Glomerular visceral epithelial cell (primary cell): ENCODE measurements at regions not wholly inside any gene's neighbourhood (a gene's known extent, or its start where the extent isn't known, plus 50 kb on each side); places are given as distances from the start of the nearest gene placed in this dataset.

Experiments
- DNase-seq: peaks from one replicate; pipeline ENCODE4 v3.0.0-alpha.2; 2016; ENCODE audit errors: extremely low spot score

DNA sequence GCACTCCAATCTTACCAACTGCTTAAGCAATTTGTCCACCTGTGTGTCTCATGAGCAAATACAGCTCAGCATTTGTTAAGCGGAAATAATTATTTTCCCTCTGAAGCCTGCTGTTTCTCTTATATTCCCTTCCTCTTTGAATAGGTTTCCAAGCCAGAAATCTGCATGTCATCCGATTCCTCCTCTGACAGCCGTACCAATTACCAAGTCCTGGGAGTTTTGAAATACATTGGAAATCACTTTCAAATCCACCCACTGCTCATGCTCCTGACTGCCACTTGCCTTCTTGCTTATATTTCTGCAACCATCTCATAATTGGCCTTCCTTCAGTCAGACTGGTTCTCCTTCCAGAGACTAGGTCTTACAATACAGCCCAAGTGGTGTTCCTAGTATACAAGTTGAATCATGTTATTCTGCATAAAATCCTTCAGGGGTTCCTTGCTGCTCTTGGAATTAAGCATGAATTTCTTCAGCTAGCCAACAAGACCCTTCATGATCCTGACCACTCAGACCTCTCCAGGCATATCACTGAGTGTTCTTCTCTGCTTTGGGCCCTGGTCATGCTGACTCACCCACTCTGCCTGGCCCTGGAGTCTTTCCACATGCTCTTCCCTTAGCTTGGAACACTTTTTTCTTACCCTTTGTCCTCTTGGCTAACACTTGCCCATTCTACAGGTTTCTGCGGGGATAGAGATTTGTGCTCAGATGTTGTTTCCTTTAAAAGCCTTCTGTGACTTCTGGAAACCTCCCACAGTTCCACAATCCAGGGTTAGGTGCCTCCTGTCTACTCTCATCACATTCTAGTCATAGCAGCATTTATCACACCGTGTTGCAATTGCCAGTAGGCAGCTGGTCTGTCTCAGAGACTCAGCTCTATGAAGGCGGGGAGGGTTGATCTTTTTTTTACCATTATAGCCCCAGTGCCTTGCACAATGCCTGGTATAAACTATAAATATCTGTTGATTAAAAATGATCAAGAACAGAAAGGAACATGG lies 157.6 kb downstream of the ARL6IP6 start:
- no peak for DNase-seq

DNA sequence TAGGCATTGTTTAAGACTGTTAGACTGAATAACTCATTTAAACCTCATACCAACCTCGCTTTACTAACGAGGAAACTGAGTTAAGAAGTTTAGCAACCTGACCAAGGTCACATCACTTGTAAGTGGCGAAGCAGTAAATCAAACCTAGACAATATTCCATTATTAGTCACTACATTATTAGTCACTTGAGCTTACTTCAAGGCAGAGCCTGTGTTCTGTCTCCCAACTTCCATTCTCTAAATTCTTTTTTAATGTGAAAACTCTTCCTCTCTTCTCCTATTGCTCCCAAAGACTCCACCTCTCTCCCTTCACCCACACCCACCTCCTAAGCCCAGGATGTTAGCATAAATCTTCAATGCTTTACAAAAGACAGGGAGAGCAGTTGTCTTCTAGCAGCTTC lies 156.5 kb downstream of the ARL6IP6 start:
- DNase-seq, result no peak

- no peak for DNase-seq
These were observed 151.8 kb downstream of the ARL6IP6 start for GRCh38 chr2:152870239-152870638.

DNA sequence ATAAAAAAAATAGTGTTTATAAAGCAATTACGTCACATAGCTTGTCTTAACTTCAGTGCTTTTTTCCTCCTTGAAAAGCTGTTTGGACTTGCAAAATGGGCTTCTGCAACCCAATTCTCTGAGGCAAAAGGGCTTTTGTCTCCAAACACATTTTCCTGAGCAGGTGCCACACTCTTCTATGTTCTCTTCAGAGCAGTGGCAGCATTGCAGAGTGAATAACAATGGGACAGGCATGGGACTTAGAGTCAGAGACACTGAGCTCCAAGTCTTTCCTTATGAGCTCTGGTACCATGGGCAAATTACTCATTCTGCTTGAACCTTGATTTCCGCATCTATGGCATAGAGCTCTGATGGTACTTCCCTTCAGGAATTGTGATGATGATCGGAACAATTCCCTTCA lies 149.0 kb downstream of the ARL6IP6 start:
- no peak for DNase-seq

- no peak for DNase-seq
These were observed 146.3 kb downstream of the ARL6IP6 start for GRCh38 chr2:152864601-152865149.

DNA sequence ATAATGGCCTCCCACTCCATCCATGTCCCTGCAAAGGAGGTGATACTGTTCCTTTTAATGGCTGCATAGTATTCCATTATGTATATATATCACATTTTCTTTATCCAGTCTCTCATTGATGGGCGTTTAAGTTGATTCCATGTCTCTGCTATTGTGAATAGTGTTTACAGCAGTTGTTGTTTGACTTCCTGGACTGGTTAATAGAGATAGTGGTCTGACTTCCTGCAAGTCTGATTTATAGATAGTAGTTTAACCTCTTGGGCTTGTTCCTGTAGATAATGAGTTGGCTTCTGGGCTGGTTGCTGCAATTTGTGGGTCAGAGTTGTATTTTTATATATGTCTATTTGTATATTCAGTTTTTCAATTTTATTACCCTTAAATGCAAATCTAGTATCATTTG lies 145.4 kb downstream of the ARL6IP6 start:
- DNase-seq, result no peak

- peak; percentile 13 for DNase-seq
These were observed 143.0 kb downstream of the ARL6IP6 start for GRCh38 chr2:152861349-152861942.

DNA sequence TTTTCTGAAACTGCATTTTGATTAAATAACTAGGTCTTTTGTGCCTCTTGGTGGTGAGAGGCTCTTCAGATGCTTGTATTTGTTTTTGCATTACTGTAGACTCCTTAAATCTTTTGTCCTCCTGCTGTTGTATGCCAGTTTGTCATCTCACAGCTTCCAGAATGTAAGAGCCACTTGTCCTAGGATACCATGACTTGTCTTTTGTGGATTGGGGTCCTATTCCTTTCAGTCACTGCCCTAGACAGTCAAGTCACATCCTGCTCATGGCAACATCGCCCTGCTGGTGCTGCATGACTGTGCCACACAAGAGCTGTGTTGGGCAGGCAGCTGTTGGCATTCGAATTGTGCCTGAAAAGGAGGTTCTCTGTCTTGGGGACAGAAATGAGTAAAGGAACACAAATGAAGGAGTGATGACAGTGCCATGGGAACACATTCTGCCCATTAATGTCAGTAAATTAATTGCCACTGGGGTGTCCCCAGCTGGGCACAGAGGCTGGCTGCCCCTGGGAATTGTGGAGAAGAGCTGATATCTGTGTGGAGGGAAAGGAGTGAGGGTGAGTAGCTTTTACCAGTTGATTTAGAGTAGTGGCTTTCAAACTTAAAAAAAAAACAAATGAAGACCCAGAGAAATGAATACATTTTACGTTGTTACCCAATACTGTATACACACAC lies 140.3 kb downstream of the ARL6IP6 start:
- no peak for DNase-seq

- no peak for DNase-seq
These were observed 128.5 kb downstream of the ARL6IP6 start for GRCh38 chr2:152846697-152847470.

DNA sequence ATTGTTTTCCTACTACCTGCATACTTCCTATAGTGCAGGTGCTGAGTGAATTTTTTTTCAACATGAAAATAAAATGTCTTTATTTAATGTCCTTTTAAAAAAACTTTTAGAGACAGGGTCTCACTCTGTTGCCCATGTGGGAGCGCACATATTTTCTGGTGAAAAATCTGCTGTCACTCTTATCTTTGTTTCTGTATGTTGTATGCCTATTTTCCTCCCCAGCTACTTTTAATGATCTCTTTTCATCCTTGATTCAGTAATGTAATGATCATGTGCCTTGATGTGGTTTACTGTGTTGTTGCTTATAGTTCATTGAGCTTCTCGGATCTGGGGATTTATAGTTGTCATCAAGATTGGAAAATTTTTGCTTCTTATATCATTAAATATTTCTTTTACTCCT lies 117.3 kb downstream of the ARL6IP6 start:
- no peak for DNase-seq

- no peak for DNase-seq
These were observed 109.5 kb downstream of the ARL6IP6 start for GRCh38 chr2:152827944-152828343.

- no peak for DNase-seq
These were observed 108.3 kb downstream of the ARL6IP6 start for GRCh38 chr2:152826581-152827279.

DNA sequence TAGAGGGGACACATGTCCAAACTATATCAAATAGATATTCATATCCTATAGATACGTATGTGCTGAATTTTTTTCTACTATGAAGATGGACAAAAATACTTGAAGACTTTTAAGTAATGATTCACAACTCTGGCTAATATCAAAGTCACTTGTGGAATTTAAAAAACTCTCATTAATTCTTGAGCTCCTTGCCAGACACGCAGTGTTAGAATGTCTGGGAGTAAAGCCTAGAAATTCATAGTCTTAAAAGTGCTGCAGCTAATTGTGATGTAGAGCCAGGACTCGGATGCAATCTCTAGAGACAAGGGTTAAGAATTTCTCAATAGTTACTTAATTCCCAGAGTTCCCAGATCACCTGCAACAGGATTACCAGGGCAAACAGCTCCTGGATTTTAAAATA lies 107.4 kb downstream of the ARL6IP6 start:
- no peak for DNase-seq

GRCh38 chr2:152823905-152824304 lies 105.5 kb downstream of the ARL6IP6 start:
- DNase-seq, result no peak

DNA sequence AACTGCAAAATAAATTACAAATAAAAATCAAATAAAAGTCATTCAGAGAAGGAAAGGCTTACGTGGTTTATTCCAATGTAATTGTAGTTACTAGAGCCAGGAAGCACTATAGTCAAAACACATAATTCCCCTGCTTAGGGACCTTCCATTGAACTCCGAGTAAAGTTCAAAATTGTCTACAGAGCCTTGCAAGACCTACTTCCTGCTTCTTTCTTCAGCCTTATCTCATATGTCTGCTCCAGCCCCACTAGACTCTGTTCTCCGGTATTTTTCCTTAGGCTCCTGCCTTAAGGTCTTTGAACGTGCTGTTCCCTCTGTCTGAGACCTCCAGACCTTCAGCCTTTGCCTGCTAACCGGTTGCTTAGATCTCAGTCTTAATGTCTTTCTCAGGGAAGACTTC lies 104.3 kb downstream of the ARL6IP6 start:
- DNase-seq, result no peak

DNA sequence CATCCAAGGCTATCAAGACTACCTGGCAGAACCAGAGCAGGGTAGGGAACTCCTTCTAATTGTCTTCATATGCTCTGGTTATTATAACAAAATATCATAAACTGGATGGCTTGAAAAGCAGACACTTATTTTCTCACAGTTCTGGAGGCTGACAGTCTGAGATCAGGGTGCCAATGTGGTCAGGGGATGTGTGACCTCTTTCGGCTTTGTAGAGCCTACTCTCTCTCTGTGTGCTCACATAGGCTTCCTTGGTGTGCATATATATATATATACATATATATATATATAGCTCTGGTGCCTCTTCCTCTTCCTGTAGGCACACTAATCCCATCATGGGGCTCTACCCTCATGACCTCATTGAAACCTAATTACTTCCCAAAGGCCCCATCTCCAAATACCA lies 101.6 kb downstream of the ARL6IP6 start:
- DNase-seq, result no peak

- DNase-seq, result no peak
These were observed 97.3 kb downstream of the ARL6IP6 start for GRCh38 chr2:152815634-152816257.

DNA sequence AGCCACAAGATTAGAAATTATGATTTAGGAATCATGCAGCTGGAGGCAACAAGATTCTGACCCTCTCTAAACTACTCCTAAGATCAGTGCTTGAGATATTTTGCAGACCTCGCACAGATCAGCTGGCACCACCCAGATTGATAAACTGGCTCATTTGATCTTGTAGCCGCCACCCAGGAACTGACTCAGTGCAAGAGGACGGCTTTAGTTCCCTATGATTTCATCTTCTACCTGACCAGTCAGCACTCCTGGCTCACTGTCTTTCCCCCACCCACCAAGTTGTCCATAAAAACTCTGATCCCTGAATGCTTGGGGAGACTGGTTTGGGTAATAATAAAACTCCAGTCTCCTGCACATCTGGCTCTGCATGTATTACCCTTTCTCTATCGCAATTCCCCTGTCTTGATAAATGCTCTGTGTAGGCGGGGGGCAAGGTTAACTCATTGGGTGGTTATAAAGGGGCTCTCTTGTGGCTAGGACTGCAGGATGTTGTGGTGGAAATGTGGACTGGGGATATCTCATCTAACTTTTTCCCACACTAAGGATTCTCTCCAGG lies 96.1 kb downstream of the ARL6IP6 start:
- DNase-seq, result no peak

- DNase-seq, result no peak
These were observed 94.9 kb downstream of the ARL6IP6 start for GRCh38 chr2:152813351-152813750.
